Lower leg skin (tissue), 4 donors: ENCODE measurements at regions not wholly inside any gene's neighbourhood (a gene's known extent, or its start where the extent isn't known, plus 50 kb on each side); places are given as distances from the start of the nearest gene placed in this dataset.

Experiments used
- DNase-seq, 2 donors: peaks; one replicate each; pipeline ENCODE4 v3.0.0-alpha.2; 2019; ENCODE audit warnings: low spot score in 2 of 2
- H3K4me3 ChIP-seq: fragments of 200-600 bp; sonication (generic); 2 replicates; pipeline ENCODE4 v1.5.1; 2017; ENCODE audit warnings: mild to moderate bottlenecking, low read depth; ENCODE audit not compliant: poor library complexity, severe bottlenecking
- POLR2A ChIP-seq, 2 donors: fragments of 450-650 bp; IDR thresholded peaks; one replicate each; pipeline ENCODE4 v1.6.1; 2016 to 2017; ENCODE audit warnings: antibody characterized with exemption in 2 of 2, mild to moderate bottlenecking in 1 of 2, moderate library complexity in 1 of 2
- WGBS, 2 donors: methylation state at CpG; one replicate each; pipeline ENCODE4 v1.1.5; 2018; 5-methylcytosine and 5-hydroxymethylcytosine counted together
- intact Hi-C: fragments of 100-400 bp; cut with DNase I; formaldehyde crosslinking; loops from one replicate; pipeline ENCODE4 v1.15.0; 2023; ENCODE audit warnings: low total_unique reads
- TF ChIP-seq, protein P1 (sequence below), 3 donors: fragments of 450-650 bp; IDR thresholded peaks; one replicate each; pipeline ENCODE4 v1.5.1; 2016; ENCODE audit warnings: antibody characterized with exemption in 3 of 3, mild to moderate bottlenecking in 3 of 3, moderate library complexity in 2 of 3

DNA sequence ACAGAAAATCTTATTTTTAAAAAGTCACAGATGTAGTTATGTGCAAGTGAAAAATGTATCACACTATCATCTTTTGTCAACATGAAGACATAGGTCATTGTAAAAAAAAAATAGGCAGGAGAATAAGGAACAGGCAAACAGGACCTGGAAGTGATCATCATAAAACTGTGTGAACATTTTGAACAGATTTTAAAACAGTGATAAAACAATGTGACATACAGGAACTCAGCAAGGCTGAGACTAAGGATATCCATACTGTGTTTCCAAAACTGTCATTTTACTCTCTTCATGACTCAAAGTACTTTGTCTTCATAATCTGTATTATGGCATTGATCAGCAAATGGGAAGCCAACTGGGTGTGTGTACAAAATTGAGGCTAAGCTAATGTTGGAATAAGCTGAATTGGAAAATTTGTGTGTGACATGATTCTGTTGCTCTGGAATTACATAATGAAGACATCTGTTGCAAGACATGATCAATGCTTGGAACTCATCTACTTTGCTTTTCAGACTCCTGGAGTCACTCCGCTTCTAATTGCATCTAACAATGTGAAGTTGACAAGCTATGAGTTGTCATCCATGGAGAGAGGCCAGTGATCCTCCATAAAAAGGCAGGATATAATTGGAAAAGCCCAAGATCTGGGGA lies 978.7 kb upstream of the NUDT12 start:
- intact Hi-C loops = no loop called here
- no peak for TF ChIP-seq POLR2A (IDR thresholded peaks at IDR 0.05)
- no peak overlapping the region for H3K4me3 ChIP-seq
- 35 to 36% methylated on average over 1 of the region's 1 CpG for WGBS, 2 donors
- DNase-seq = no peak

DNA sequence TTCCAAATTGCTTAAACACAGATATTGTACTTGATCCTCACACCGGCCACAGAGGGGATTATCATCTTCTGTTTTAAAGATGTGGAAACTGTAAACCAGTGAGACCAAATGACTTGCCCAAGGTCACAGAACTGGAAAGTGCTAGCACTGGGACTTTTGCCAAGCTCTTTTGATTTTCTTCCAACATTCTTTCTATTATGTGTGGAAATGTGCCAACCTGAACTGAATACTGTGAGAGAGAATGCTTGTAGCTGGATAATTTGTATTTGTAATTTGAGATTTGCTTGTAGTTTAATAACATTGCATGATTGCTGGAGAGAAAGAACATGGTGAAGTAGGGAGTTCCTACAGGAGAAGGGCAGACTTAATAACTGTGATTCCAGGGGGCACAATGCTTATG lies 977.9 kb upstream of the NUDT12 start:
- no peak for DNase-seq
- no peak for TF ChIP-seq POLR2A (IDR thresholded peaks at IDR 0.05)
- TF ChIP-seq, protein P1, sequence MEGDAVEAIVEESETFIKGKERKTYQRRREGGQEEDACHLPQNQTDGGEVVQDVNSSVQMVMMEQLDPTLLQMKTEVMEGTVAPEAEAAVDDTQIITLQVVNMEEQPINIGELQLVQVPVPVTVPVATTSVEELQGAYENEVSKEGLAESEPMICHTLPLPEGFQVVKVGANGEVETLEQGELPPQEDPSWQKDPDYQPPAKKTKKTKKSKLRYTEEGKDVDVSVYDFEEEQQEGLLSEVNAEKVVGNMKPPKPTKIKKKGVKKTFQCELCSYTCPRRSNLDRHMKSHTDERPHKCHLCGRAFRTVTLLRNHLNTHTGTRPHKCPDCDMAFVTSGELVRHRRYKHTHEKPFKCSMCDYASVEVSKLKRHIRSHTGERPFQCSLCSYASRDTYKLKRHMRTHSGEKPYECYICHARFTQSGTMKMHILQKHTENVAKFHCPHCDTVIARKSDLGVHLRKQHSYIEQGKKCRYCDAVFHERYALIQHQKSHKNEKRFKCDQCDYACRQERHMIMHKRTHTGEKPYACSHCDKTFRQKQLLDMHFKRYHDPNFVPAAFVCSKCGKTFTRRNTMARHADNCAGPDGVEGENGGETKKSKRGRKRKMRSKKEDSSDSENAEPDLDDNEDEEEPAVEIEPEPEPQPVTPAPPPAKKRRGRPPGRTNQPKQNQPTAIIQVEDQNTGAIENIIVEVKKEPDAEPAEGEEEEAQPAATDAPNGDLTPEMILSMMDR (IDR thresholded peaks at IDR 0.05) = no peak
- no peak overlapping the region for H3K4me3 ChIP-seq
- intact Hi-C loops = no loop called here
- 9 to 40% methylated on average over 1 of the region's 1 CpG for WGBS, 2 donors

DNA sequence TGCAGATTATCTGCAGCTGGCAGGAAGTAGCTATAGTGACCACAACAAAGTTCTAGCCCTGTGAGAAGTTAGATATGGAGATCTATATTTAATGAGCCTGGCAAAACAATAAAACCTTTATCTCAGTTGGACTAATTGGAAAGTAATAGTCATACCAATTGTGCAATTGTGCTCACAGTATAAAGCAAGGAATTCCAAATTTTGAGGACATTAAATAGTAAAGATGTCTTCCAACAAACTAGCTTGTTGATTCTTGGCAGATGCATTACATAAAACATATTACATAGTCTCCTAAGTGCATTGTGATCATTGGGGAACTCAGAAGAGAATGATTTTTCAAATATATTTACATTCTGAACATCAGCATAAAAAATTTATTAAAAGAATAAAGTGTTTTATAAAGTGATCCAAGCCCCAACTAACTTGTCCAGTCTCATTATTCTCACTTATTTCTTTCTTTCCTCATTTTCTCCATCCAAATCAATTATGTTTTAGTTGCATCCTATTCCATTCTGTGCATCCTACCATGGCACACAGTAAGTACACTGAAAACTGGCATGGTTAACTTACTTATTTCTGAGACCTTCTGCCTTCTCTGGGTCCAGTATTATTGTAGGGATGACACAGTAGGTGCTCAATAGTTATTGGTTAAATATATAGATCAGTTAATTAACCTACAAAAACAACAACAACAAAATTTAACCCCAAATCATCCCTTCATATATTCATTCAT lies 977.2 kb upstream of the NUDT12 start:
- intact Hi-C loops = no loop called here

DNA sequence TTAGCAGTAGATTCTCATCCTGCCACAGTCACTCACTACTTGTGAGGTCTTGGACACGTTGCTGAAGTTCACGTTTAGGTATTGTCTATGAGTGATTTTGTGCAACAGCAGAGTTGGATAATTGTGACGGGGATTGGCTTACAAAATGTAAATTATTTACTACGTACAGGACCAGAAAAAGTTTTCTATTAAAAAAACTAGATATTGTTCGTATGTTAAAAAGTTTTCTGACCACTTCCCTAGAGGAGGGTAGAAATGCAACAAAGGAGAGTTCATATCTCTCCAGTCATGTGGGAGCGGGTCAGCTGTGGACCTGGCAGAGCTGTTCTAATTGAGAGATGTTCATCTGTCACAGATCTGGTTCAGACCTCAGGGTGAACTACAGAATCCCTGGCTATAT lies 976.1 kb upstream of the NUDT12 start:
- intact Hi-C loops = no loop called here
- H3K4me3 ChIP-seq = no peak overlapping the region
- TF ChIP-seq, protein P1 (IDR thresholded peaks at IDR 0.05) = no peak
- TF ChIP-seq POLR2A (IDR thresholded peaks at IDR 0.05) = no peak
- WGBS, 2 donors = 87 to 89% methylated on average over 6 of the region's 6 CpGs
- no peak for DNase-seq

More for the DNA sequence above, 977.2 kb upstream of the NUDT12 start:
- TF ChIP-seq, protein P1 (IDR thresholded peaks at IDR 0.05) = no peak
- TF ChIP-seq POLR2A (IDR thresholded peaks at IDR 0.05) = no peak
- no peak overlapping the region for H3K4me3 ChIP-seq
- DNase-seq = no peak

DNA sequence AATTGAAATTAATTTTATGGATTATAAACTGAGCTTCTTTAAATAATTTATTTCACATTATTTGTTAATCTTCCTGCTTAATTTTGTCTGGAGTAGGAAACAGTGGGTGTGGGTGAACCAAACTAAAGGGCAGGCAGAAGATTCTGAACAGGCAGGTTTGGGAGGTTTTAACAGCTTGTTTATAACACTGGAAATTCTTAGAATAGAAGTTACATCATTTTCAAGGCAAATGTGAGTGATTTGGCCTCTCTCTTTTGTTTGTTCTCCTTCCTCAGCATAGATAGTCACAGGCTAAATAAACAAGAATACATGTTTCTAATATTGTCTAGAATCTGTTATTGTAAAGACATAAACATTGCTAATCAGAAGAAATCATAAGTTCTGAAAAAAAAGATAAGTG lies 970.9 kb upstream of the NUDT12 start:
- no peak overlapping the region for H3K4me3 ChIP-seq
- intact Hi-C loops = no loop called here
- DNase-seq = no peak
- TF ChIP-seq POLR2A (IDR thresholded peaks at IDR 0.05) = no peak
- TF ChIP-seq, protein P1 (IDR thresholded peaks at IDR 0.05) = no peak

DNA sequence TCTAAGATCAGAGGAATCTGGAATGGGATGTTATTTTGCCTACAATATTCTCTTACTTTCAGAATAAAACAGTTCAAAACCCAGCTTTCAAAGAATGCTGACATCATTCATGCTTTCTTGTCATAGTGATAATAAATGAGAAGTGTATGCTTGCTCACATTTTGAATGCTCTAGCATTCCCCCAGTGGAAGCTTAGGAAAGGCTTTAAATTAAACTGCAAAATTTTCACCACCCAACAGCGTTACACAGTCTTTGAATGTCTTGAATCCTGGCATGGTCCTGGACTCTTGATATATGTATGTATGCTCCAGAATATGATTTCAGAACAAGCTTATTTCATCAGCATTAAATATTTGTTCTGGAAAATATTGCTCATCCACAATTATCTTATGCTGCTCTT lies 964.3 kb upstream of the NUDT12 start:
- TF ChIP-seq POLR2A (IDR thresholded peaks at IDR 0.05) = no peak
- TF ChIP-seq, protein P1 (IDR thresholded peaks at IDR 0.05) = no peak
- H3K4me3 ChIP-seq = no peak overlapping the region
- no peak for DNase-seq
- intact Hi-C loops = no loop called here
- WGBS, 2 donors = 43 to 56% methylated on average over 1 of the region's 1 CpG
